ENCODE measurements at regions not wholly inside any gene's neighbourhood (a gene's known extent, or its start where the extent isn't known, plus 50 kb on each side); places are given as distances from the start of the nearest gene placed in this dataset.

DNA sequence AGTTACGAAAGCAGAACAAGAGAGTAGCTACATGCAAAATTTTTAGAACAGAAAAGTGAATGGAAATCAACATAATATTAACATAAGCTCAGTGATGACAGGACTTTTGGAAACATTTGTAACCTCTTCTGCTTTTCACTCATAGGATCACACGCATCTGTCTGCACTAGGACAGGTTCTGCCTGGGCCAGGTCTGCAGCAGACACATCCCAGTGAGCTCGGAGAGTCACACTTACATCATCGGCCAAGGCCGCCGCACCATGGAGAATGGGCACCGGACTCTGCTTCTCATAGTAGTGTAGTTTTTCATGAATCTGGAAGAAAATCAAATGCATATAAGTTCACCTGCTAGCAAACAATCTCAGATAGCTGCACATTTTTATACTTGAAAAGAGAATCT lies 150.9 kb upstream of the ODAD2 start:
- TF ChIP-seq, protein P1, sequence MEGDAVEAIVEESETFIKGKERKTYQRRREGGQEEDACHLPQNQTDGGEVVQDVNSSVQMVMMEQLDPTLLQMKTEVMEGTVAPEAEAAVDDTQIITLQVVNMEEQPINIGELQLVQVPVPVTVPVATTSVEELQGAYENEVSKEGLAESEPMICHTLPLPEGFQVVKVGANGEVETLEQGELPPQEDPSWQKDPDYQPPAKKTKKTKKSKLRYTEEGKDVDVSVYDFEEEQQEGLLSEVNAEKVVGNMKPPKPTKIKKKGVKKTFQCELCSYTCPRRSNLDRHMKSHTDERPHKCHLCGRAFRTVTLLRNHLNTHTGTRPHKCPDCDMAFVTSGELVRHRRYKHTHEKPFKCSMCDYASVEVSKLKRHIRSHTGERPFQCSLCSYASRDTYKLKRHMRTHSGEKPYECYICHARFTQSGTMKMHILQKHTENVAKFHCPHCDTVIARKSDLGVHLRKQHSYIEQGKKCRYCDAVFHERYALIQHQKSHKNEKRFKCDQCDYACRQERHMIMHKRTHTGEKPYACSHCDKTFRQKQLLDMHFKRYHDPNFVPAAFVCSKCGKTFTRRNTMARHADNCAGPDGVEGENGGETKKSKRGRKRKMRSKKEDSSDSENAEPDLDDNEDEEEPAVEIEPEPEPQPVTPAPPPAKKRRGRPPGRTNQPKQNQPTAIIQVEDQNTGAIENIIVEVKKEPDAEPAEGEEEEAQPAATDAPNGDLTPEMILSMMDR (IDR thresholded peaks at IDR 0.05): no peak
- TF ChIP-seq POLR2A (IDR thresholded peaks at IDR 0.05): no peak
